IPS DF 19.7 (cell line): ENCODE measurements at regions not wholly inside any gene's neighbourhood (a gene's known extent, or its start where the extent isn't known, plus 50 kb on each side); places are given as distances from the start of the nearest gene placed in this dataset.

Source experiments
- DNase-seq: peaks from one replicate; pipeline ENCODE4 v3.0.0-alpha.2; 2013; ENCODE audit warnings: low read depth, low spot score

- DNase-seq: no peak
These were observed 147.7 kb upstream of the GLI2 start for GRCh38 chr2:120587997-120588336.

GRCh38 chr2:120589771-120590608 is 145.7 kb upstream of the GLI2 start:
- no peak for DNase-seq

GRCh38 chr2:120590841-120591240 is 144.8 kb upstream of the GLI2 start:
- DNase-seq: no peak

GRCh38 chr2:120591572-120591971 is 144.1 kb upstream of the GLI2 start:
- DNase-seq: no peak

- no peak for DNase-seq
These were observed 143.6 kb upstream of the GLI2 start for GRCh38 chr2:120592084-120592483.

- DNase-seq: no peak
These were observed 141.6 kb upstream of the GLI2 start for GRCh38 chr2:120593921-120594686.

- DNase-seq: no peak
These were observed 140.6 kb upstream of the GLI2 start for GRCh38 chr2:120594856-120595685.

- no peak for DNase-seq
These were observed 139.9 kb upstream of the GLI2 start for GRCh38 chr2:120595739-120596138.

- no peak for DNase-seq
These were observed 139.4 kb upstream of the GLI2 start for GRCh38 chr2:120596191-120596811.

- DNase-seq: no peak
These were observed 138.6 kb upstream of the GLI2 start for GRCh38 chr2:120596990-120597594.

- no peak for DNase-seq
These were observed 138.0 kb upstream of the GLI2 start for GRCh38 chr2:120597595-120598193.

GRCh38 chr2:120598416-120598815 is 137.3 kb upstream of the GLI2 start:
- DNase-seq: no peak

- DNase-seq: no peak
These were observed 136.6 kb upstream of the GLI2 start for GRCh38 chr2:120599072-120599471.

GRCh38 chr2:120599656-120600055 is 136.0 kb upstream of the GLI2 start:
- DNase-seq: no peak

GRCh38 chr2:120600335-120600734 is 135.3 kb upstream of the GLI2 start:
- DNase-seq: no peak

- DNase-seq: no peak
These were observed 134.9 kb upstream of the GLI2 start for GRCh38 chr2:120600786-120601185.

- no peak for DNase-seq
These were observed 134.1 kb upstream of the GLI2 start for GRCh38 chr2:120601566-120601965.

GRCh38 chr2:120602251-120602650 is 133.4 kb upstream of the GLI2 start:
- no peak for DNase-seq

GRCh38 chr2:120604767-120605166 is 130.9 kb upstream of the GLI2 start:
- no peak for DNase-seq

- no peak for DNase-seq
These were observed 130.3 kb upstream of the GLI2 start for GRCh38 chr2:120605231-120605935.
